WTC11 (cell line): ENCODE measurements at regions not wholly inside any gene's neighbourhood (a gene's known extent, or its start where the extent isn't known, plus 50 kb on each side); places are given as distances from the start of the nearest gene placed in this dataset.

Experiments
- ATAC-seq: fragments of 200-7000 bp; cut with Tn5 transposase; 2 replicates; pipeline ENCODE4 v1.10.0; 2021; ENCODE audit warnings: mild to moderate bottlenecking, moderate library complexity
- CTCF ChIA-PET: fragments of 300-600 bp; sonication (Branson Sonifier 250); formaldehyde crosslinking; loops from one replicate; lab custom pipeline; 2021; ENCODE audit warnings: antibody characterized with exemption; lab: Charles Lee
- POLR2A ChIA-PET: fragments of 350-600 bp; sonication (Branson Sonifier 250); formaldehyde crosslinking; loops from one replicate; lab custom pipeline; 2021; ENCODE audit warnings: antibody characterized with exemption; lab: Charles Lee
- DNase-seq: peaks from one replicate; pipeline ENCODE4 v3.0.0; 2021; ENCODE audit warnings: low spot score
- H3K27ac Mint-ChIP-seq: 2 replicates; pipeline ENCODE4 v1.8.0; 2021; ENCODE audit warnings: mixed read lengths
- H3K27me3 Mint-ChIP-seq: 2 replicates; pipeline ENCODE4 v1.8.0; 2021; ENCODE audit warnings: low read depth, mild to moderate bottlenecking, moderate library complexity, mixed read lengths
- H3K36me3 Mint-ChIP-seq: 2 replicates; pipeline ENCODE4 v1.8.0; 2021; ENCODE audit warnings: mixed read lengths
- H3K4me1 Mint-ChIP-seq: 2 replicates; pipeline ENCODE4 v1.8.0; 2022; ENCODE audit warnings: mixed read lengths
- H3K4me3 Mint-ChIP-seq: 2 replicates; pipeline ENCODE4 v1.8.0; 2021; ENCODE audit warnings: mild to moderate bottlenecking, moderate library complexity, mixed read lengths
- H3K9me3 Mint-ChIP-seq: 2 replicates; pipeline ENCODE4 v1.8.0; 2021; ENCODE audit warnings: mixed read lengths
- HMGA2 ChIP-seq: fragments of 250-450 bp; sonication (Bioruptor Pico); IDR thresholded peaks from 2 replicates; pipeline ENCODE4 v1.4.0; 2021; ENCODE audit warnings: mild to moderate bottlenecking, moderate library complexity
- IRF1 ChIP-seq: sonication (generic); formaldehyde crosslinking; IDR thresholded peaks from 2 replicates; pipeline ENCODE4 v1.8.0; 2023; ENCODE audit warnings: missing genetic modification reagents
- NFATC4 ChIP-seq: fragments of 250-450 bp; sonication (Bioruptor Pico); IDR thresholded peaks from 2 replicates; pipeline ENCODE4 v1.9.0; 2021; ENCODE audit warnings: mild to moderate bottlenecking
- PRDM15 ChIP-seq: sonication (generic); formaldehyde crosslinking; IDR thresholded peaks from 2 replicates; pipeline ENCODE4 v1.8.0; 2022; ENCODE audit warnings: missing genetic modification reagents
- PREB ChIP-seq: sonication (generic); formaldehyde crosslinking; IDR thresholded peaks from 2 replicates; pipeline ENCODE4 v1.8.1; 2022; ENCODE audit warnings: mild to moderate bottlenecking, missing genetic modification reagents, moderate library complexity, borderline replicate concordance
- STAT6 ChIP-seq: sonication (generic); formaldehyde crosslinking; conservative IDR thresholded peaks from 2 replicates; pipeline ENCODE4 v1.8.1; 2023; ENCODE audit warnings: mild to moderate bottlenecking, low read depth, missing genetic modification reagents, moderate library complexity
- TEAD1 ChIP-seq: sonication (generic); formaldehyde crosslinking; IDR thresholded peaks from 2 replicates; pipeline ENCODE4 v1.8.0; 2022; ENCODE audit warnings: mild to moderate bottlenecking, missing genetic modification reagents
- TEAD4 ChIP-seq: sonication (generic); formaldehyde crosslinking; IDR thresholded peaks from 2 replicates; pipeline ENCODE4 v1.8.0; 2022; ENCODE audit warnings: mild to moderate bottlenecking, missing genetic modification reagents
- TP53 ChIP-seq: sonication (generic); formaldehyde crosslinking; IDR thresholded peaks from 2 replicates; pipeline ENCODE4 v1.8.1; 2023; ENCODE audit warnings: mild to moderate bottlenecking, missing genetic modification reagents
- ZNF138 ChIP-seq: sonication (generic); formaldehyde crosslinking; conservative IDR thresholded peaks from 2 replicates; pipeline ENCODE4 v1.8.1; 2022; ENCODE audit warnings: mild to moderate bottlenecking, moderate library complexity, missing genetic modification reagents
- ZNF425 ChIP-seq: fragments of 250-450 bp; sonication (Bioruptor Pico); conservative IDR thresholded peaks from 2 replicates; pipeline ENCODE4 v1.9.0; 2021; ENCODE audit warnings: mild to moderate bottlenecking
- ZNF532 ChIP-seq: fragments of 250-450 bp; sonication (Bioruptor Pico); IDR thresholded peaks from 2 replicates; pipeline ENCODE4 v1.9.0; 2021; ENCODE audit warnings: mild to moderate bottlenecking, borderline replicate concordance

GRCh38 chr7:17546189-17546588 lies 247.7 kb downstream of the AHR start (continued):
- no peak for TF ChIP-seq IRF1

- no peak overlapping the region for H3K27ac Mint-ChIP-seq
- no peaks in the 10 kb centered on the region for H3K27me3 Mint-ChIP-seq
- ATAC-seq: no peak
- TF ChIP-seq STAT6 (CRISPR knock-in tag): no peak
- TF ChIP-seq HMGA2 (CRISPR knock-in tag): no peak
- TF ChIP-seq PRDM15: no peak
- no peak for TF ChIP-seq IRF1
- no peak for TF ChIP-seq TEAD4 (CRISPR knock-in tag)
- no peak for TF ChIP-seq ZNF138
- DNase-seq: no peak
- no peaks in the 10 kb centered on the region for H3K9me3 Mint-ChIP-seq
- ChIA-PET POLR2A (no interaction called here), CTCF (no interaction called here)
- no peaks in the 10 kb centered on the region for H3K36me3 Mint-ChIP-seq
- peaks cover 6% of the 10 kb centered on the region; the same call in 1 of the 2 replicates for H3K4me1 Mint-ChIP-seq
- no peak overlapping the region for H3K4me3 Mint-ChIP-seq
Observed at GRCh38 chr7:17546592-17546991, 248.1 kb downstream of the AHR start.

GRCh38 chr7:17548014-17548653 lies 249.7 kb downstream of the AHR start:
- ATAC-seq: peak; percentile 100
- H3K27ac Mint-ChIP-seq: no peak overlapping the region
- no peak overlapping the region for H3K4me3 Mint-ChIP-seq
- ChIA-PET POLR2A (no interaction called here), CTCF (no interaction called here)
- H3K9me3 Mint-ChIP-seq: no peaks in the 10 kb centered on the region
- DNase-seq: peak; percentile 23
- no peaks in the 10 kb centered on the region for H3K4me1 Mint-ChIP-seq
- no peaks in the 10 kb centered on the region for H3K27me3 Mint-ChIP-seq
- no peaks in the 10 kb centered on the region for H3K36me3 Mint-ChIP-seq
- TF ChIP-seq TEAD1 (CRISPR knock-in tag) (no peak), TP53 (CRISPR knock-in tag) (no peak), ZNF425 (no peak), ZNF532 (CRISPR knock-in tag) (no peak), PREB (no peak), NFATC4 (CRISPR knock-in tag) (no peak), PRDM15 (no peak)
